Astrocyte of the cerebellum (primary cell): ENCODE measurements at regions not wholly inside any gene's neighbourhood (a gene's known extent, or its start where the extent isn't known, plus 50 kb on each side); places are given as distances from the start of the nearest gene placed in this dataset.
"Not testable (repeated sequence)": the region's sequence is repeated elsewhere in the genome, so short reads cannot be mapped to it uniquely, and the experiment has no call there.

ENCODE experiments used
- DNase-seq: peaks from one replicate; pipeline ENCODE4 v3.0.0-alpha.2; 2011; ENCODE audit warnings: low read depth
- H3K4me3 ChIP-seq: 2 replicates; pipeline ENCODE4 v1.5.1; 2011; ENCODE audit warnings: mild to moderate bottlenecking, low read depth, low read length, moderate library complexity
- in situ Hi-C: cut with HindIII; loops from 2 replicates; pipeline ENCODE4 v1.10.0; 2017; ENCODE audit warnings: low sequenced_read_pairs
- TF ChIP-seq, protein P1 (sequence below): IDR thresholded peaks from 2 replicates; pipeline ENCODE4 v1.5.1; 2012; ENCODE audit warnings: low read length, low read depth, moderate library complexity, mild to moderate bottlenecking; ENCODE audit errors: missing control alignments

DNA sequence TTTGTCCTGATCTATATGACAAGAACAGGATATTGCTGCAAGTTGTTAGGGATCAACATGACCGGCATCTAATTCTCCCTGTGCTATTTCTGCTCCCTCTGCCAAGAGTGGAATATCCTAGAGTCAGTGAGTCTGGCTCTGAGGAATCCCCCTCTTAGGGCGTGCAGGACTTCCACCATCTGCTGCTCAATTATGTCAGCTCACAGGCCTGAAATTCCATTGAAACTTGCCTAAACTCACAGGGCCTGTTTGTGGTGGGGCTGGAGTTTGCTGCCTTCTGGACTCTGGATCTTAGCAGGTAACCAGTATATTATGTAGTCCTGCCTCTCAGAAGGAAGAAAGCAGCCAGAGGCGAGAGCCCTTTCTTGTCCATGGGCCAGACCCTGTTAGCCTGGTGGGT is 323.0 kb downstream of the TSN start:
- TF ChIP-seq, protein P1, sequence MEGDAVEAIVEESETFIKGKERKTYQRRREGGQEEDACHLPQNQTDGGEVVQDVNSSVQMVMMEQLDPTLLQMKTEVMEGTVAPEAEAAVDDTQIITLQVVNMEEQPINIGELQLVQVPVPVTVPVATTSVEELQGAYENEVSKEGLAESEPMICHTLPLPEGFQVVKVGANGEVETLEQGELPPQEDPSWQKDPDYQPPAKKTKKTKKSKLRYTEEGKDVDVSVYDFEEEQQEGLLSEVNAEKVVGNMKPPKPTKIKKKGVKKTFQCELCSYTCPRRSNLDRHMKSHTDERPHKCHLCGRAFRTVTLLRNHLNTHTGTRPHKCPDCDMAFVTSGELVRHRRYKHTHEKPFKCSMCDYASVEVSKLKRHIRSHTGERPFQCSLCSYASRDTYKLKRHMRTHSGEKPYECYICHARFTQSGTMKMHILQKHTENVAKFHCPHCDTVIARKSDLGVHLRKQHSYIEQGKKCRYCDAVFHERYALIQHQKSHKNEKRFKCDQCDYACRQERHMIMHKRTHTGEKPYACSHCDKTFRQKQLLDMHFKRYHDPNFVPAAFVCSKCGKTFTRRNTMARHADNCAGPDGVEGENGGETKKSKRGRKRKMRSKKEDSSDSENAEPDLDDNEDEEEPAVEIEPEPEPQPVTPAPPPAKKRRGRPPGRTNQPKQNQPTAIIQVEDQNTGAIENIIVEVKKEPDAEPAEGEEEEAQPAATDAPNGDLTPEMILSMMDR, result no peak
- in situ Hi-C loops, result no loop called here
- no peak overlapping the region for H3K4me3 ChIP-seq
- DNase-seq, result no peak

DNA sequence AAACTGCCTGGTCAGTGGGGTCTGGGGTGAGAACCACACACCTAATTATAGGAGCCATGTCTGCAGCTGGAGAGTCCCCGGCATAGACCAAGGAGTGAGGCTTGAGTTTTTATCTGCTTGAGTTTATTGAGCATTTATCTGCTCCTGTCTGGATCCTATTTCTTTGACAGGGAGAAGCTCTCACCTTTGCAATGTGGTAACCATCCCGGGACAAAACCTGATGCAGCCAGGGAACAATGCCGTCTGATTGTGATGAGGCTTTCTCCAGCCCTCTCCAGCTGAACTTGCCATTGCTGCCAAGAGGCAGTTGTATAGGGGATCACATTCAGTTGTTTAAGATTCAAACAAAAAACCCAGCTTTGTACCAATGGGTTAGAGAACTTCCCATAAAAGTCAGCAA is 324.4 kb downstream of the TSN start:
- TF ChIP-seq, protein P1, result no peak
- DNase-seq, result no peak
- no peak overlapping the region for H3K4me3 ChIP-seq
- in situ Hi-C loops, result no loop called here

DNA sequence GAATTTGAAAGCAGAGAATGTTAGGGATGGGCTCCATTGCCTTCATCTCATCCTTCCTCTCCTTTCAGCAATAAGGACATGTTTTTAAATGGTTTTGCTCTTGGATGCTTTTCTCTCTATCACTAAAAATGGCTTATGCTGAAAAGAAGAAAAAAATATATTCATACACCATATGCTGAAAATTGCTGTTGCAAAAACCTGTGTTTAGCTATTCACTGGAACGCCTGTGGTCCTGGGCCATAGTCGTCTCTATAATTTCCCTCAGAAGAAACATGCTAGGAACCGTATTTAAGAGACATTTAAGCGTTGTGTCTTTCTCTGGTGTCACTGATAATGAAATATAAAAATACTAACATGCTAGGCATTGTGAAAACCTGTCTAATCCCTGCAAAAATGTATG is 324.9 kb downstream of the TSN start:
- in situ Hi-C loops, result no loop called here
- no peak for DNase-seq
- no peak overlapping the region for H3K4me3 ChIP-seq
- TF ChIP-seq, protein P1, result no peak

DNA sequence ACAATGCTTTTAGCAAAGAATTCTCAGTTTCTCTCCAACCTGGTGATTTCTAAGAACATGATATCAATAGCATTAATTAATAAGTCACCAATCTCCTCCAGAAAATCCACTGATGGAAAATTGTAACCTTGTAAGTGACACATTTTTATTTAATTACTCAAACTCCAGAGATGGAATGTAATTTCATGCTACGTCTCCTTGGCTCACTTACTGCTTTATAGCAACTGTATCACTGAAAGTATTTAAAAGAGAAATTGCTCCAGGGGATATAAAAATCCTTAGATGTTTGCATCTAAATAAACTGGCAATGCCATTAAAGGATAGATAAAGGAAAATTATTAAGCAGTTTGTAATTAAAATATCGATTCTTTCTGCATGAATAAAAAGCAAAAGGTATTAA is 325.4 kb downstream of the TSN start:
- TF ChIP-seq, protein P1, result no peak
- DNase-seq, result no peak
- in situ Hi-C loops, result no loop called here
- no peak overlapping the region for H3K4me3 ChIP-seq

DNA sequence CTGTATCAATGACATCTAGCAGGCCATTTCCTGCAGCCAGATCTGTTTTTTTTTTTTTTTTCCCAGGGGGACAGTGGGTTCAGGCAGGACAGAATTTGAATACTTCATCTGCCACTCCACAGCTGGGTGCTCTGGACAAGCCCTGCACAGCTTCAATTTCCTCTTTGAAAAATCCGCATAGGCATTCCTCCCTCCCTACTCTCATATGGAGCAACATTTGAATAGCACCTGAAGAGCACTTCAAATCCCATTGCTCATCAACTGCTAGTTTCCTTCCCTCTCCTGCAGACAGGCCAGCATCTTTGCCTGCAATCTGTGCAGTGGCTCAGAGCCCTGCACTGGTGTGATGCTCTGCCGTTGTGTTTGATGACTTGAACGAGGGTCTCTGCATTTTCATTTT is 326.3 kb downstream of the TSN start:
- no peak overlapping the region for H3K4me3 ChIP-seq
- TF ChIP-seq, protein P1, result no peak
- no peak for DNase-seq
- in situ Hi-C loops, result no loop called here

DNA sequence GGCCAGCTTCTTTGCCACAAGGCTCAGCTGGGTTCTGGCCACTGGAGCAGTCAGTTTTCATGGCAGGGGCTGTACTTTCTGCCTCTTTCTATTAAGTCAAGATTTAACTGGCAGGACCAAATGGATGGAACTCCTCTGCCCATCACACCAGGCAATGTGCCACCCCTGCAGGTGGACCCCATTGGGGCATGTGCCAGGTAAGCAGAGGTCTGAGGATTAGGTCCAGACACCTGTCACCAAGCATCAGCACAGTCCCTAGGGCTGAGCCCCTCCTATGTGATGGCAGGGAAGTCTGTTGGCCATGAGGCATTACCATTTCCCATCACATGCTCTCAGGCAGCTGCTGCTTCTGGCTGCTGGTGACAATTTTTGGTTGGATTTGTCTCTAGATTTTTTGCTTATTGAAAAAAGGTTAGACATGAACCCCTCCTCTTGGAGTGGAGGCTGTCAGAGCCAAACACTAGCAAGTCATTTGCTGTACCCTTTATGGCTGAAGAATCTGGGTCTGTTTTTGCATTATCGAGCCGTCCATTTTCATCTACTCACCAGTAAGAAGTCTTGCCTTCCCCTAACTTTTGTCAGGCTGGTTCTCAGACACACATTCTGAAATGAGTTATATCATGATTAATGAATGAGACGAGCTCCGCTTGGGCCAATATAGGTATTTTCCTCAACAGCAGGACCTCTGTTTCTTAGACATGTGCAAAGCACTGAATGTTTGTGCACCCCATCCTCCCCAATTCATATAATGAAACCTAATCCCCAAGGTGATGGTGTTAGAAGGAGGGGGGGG is 328.0 kb downstream of the TSN start:
- in situ Hi-C loops, result no loop called here
- no peak overlapping the region for H3K4me3 ChIP-seq
- TF ChIP-seq, protein P1, result no peak
- DNase-seq, result no peak

DNA sequence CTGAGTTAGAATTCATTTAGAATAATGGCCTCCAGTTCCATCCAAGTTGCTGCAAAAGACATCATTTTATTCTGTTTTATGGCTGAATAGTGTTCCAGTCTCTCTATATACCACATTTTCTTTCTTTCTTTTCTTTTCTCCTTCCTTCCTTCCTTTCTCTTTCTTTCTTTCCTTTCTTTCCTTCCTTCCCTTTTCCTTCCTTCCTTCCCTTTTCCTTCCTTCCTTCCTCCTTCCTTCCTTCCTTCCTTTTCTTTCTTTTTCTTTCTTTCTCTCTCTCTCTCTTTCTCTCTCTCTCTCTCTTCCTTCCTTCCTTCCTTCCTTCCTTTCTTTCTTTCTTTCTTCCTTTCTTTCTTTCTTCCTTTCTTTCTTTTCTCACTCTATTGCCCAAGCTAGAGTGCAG is 330.2 kb downstream of the TSN start:
- H3K4me3 ChIP-seq, DNase-seq, in situ Hi-C loops: not testable (repeated sequence)
